Liver (tissue), 8 donors: ENCODE measurements at regions not wholly inside any gene's neighbourhood (a gene's known extent, or its start where the extent isn't known, plus 50 kb on each side); places are given as distances from the start of the nearest gene placed in this dataset.

Experiments
- DNase-seq: peaks from one replicate; pipeline ENCODE4 v3.0.0-alpha.2; 2017; ENCODE audit warnings: low spot score
- H3K27ac ChIP-seq, 2 donors: one replicate each; pipeline ENCODE4 v1.7.0; 2013; ENCODE audit warnings: inconsistent platforms in 2 of 2, low read length in 2 of 2, control low read depth in 1 of 2, low read depth in 1 of 2, mild to moderate bottlenecking in 1 of 2
- H3K27me3 ChIP-seq, 4 donors: one replicate each; pipeline versions ENCODE4 v1.6.1 to v1.7.0; 2013; ENCODE audit warnings: low read length in 3 of 4, inconsistent platforms in 1 of 4, mild to moderate bottlenecking in 1 of 4, moderate library complexity in 1 of 4; ENCODE audit not compliant: control insufficient read depth in 4 of 4, insufficient read depth in 4 of 4
- H3K36me3 ChIP-seq, 4 donors: one replicate each; pipeline versions ENCODE4 v1.6.1 to v1.7.0; 2013; ENCODE audit warnings: low read length in 3 of 4, mild to moderate bottlenecking in 3 of 4, low read depth in 1 of 4, moderate library complexity in 1 of 4; ENCODE audit not compliant: control insufficient read depth in 4 of 4, insufficient read depth in 3 of 4
- H3K4me1 ChIP-seq, 4 donors: one replicate each; pipeline versions ENCODE4 v1.6.1 to v1.7.0; 2013; ENCODE audit warnings: low read length in 3 of 4, mild to moderate bottlenecking in 3 of 4, moderate library complexity in 1 of 4; ENCODE audit not compliant: control insufficient read depth in 4 of 4, insufficient read depth in 4 of 4
- H3K4me3 ChIP-seq, 3 donors: one replicate each; pipeline versions ENCODE4 v1.6.1 to v1.7.0; 2013; ENCODE audit warnings: low read length in 3 of 3, control low read depth in 1 of 3, low read depth in 1 of 3, mild to moderate bottlenecking in 1 of 3
- H3K9ac ChIP-seq, 2 donors: one replicate each; pipeline ENCODE4 v1.7.0; 2013; ENCODE audit warnings: low read length in 2 of 2, mild to moderate bottlenecking in 2 of 2, moderate library complexity in 2 of 2, control low read depth in 1 of 2, low read depth in 1 of 2
- H3K9me3 ChIP-seq, 4 donors: one replicate each; pipeline versions ENCODE4 v1.6.1 to v1.7.0; 2013; ENCODE audit warnings: low read length in 3 of 4; ENCODE audit not compliant: control insufficient read depth in 4 of 4
- EGR1 ChIP-seq, 2 donors: IDR thresholded peaks; 2 replicates each; pipeline ENCODE4 v1.6.1; 2016 to 2018; ENCODE audit warnings: antibody characterized with exemption in 2 of 2, low read depth in 2 of 2
- FOXA1 ChIP-seq: IDR thresholded peaks from 2 replicates; pipeline ENCODE4 v1.6.1; 2016; ENCODE audit warnings: antibody characterized with exemption
- GABPA ChIP-seq, 2 donors: IDR thresholded peaks in 1 of 2; conservative IDR thresholded peaks in 1 of 2; 2 replicates each; pipeline ENCODE4 v1.6.1; 2016; ENCODE audit warnings: antibody characterized with exemption in 2 of 2, mild to moderate bottlenecking in 1 of 2, moderate library complexity in 1 of 2
- HNF4A ChIP-seq, 2 donors: conservative IDR thresholded peaks; 2 replicates each; pipeline ENCODE4 v1.6.1; 2016; ENCODE audit warnings: antibody characterized with exemption in 2 of 2, mild to moderate bottlenecking in 2 of 2
- HNF4G ChIP-seq: IDR thresholded peaks from 2 replicates; pipeline ENCODE4 v1.6.1; 2016; ENCODE audit warnings: antibody characterized with exemption
- JUND ChIP-seq, 2 donors: IDR thresholded peaks; 2 replicates each; pipeline ENCODE4 v1.6.1; 2016; ENCODE audit warnings: antibody characterized with exemption in 2 of 2
- NR2F2 ChIP-seq: IDR thresholded peaks from 2 replicates; pipeline ENCODE4 v1.6.1; 2016; ENCODE audit warnings: antibody characterized with exemption
- REST ChIP-seq: IDR thresholded peaks from 2 replicates; pipeline ENCODE4 v1.6.1; 2016; ENCODE audit warnings: antibody characterized with exemption, mild to moderate bottlenecking
- RXRA ChIP-seq, 2 donors: IDR thresholded peaks; 2 replicates each; pipeline ENCODE4 v1.6.1; 2017 to 2018; ENCODE audit warnings: antibody characterized with exemption in 2 of 2, mild to moderate bottlenecking in 1 of 2
- SP1 ChIP-seq: IDR thresholded peaks from 2 replicates; pipeline ENCODE4 v1.6.1; 2018; ENCODE audit warnings: antibody characterized with exemption, mild to moderate bottlenecking
- TAF1 ChIP-seq: conservative IDR thresholded peaks from 2 replicates; pipeline ENCODE4 v1.6.1; 2016; ENCODE audit warnings: antibody characterized with exemption, mild to moderate bottlenecking
- YY1 ChIP-seq: IDR thresholded peaks from 2 replicates; pipeline ENCODE4 v1.6.1; 2016; ENCODE audit warnings: antibody characterized with exemption, mild to moderate bottlenecking
- WGBS: extraction: QIAGEN DNeasy Blood & Tissue Kit; methylation state at CpG from one replicate; pipeline ENCODE4 v1.1.7; 2013; 5-methylcytosine and 5-hydroxymethylcytosine counted together
- TF ChIP-seq, protein P1 (sequence below): IDR thresholded peaks from 2 replicates; pipeline ENCODE4 v1.6.1; 2016; ENCODE audit warnings: antibody characterized with exemption
- TF ChIP-seq, protein P2 (sequence below): IDR thresholded peaks from 2 replicates; pipeline ENCODE4 v1.6.1; 2016; ENCODE audit warnings: antibody characterized with exemption
- TF ChIP-seq, protein P3 (sequence below): fragments of 150-350 bp; IDR thresholded peaks from 2 replicates; pipeline ENCODE4 v1.5.1; 2017; ENCODE audit warnings: improper control_type of control experiment, low read depth, low read length; ENCODE audit not compliant: missing input control
- donor health status: healthy.
- donor health status: healthy.
- donor health status: healthy.
- donor health status: healthy.
- donor health status: healthy.

GRCh38 chr1:172766462-172766861 is 107.6 kb downstream of the FASLG start:
- H3K9ac ChIP-seq = no peak overlapping the region
- no peaks in the 10 kb centered on the region for H3K36me3 ChIP-seq
- no peaks in the 10 kb centered on the region for H3K4me1 ChIP-seq
- no peak overlapping the region for H3K4me3 ChIP-seq
- TF ChIP-seq JUND (IDR thresholded peaks at IDR 0.05) (no peak), SP1 (no peak), HNF4G (no peak), REST (no peak), YY1 (no peak)
- TF ChIP-seq, protein P1, sequence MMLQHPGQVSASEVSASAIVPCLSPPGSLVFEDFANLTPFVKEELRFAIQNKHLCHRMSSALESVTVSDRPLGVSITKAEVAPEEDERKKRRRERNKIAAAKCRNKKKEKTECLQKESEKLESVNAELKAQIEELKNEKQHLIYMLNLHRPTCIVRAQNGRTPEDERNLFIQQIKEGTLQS = no peak
- TF ChIP-seq, protein P2, sequence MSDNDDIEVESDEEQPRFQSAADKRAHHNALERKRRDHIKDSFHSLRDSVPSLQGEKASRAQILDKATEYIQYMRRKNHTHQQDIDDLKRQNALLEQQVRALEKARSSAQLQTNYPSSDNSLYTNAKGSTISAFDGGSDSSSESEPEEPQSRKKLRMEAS = no peak
- DNase-seq = no peak
- no peaks in the 10 kb centered on the region for H3K9me3 ChIP-seq
- no peaks in the 10 kb centered on the region for H3K27me3 ChIP-seq
- H3K27ac ChIP-seq = no peak overlapping the region
- 88% methylated on average over 4 of the region's 4 CpGs for WGBS

GRCh38 chr1:172770071-172770470 is 111.2 kb downstream of the FASLG start:
- no peak overlapping the region for H3K27ac ChIP-seq
- TF ChIP-seq GABPA (IDR thresholded peaks at IDR 0.05 in 1 of 2, conservative IDR thresholded peaks at IDR 0.05 in 1 of 2) (no peak), HNF4G (no peak), RXRA (IDR thresholded peaks at IDR 0.05) (no peak), NR2F2 (no peak), FOXA1 (no peak), EGR1 (IDR thresholded peaks at IDR 0.05; ENCODE audit: low read depth in 2 of 2) (no peak), TAF1 (no peak), JUND (IDR thresholded peaks at IDR 0.05) (no peak), SP1 (no peak), HNF4A (conservative IDR thresholded peaks at IDR 0.05) (no peak), YY1 (no peak)
- TF ChIP-seq, protein P3, sequence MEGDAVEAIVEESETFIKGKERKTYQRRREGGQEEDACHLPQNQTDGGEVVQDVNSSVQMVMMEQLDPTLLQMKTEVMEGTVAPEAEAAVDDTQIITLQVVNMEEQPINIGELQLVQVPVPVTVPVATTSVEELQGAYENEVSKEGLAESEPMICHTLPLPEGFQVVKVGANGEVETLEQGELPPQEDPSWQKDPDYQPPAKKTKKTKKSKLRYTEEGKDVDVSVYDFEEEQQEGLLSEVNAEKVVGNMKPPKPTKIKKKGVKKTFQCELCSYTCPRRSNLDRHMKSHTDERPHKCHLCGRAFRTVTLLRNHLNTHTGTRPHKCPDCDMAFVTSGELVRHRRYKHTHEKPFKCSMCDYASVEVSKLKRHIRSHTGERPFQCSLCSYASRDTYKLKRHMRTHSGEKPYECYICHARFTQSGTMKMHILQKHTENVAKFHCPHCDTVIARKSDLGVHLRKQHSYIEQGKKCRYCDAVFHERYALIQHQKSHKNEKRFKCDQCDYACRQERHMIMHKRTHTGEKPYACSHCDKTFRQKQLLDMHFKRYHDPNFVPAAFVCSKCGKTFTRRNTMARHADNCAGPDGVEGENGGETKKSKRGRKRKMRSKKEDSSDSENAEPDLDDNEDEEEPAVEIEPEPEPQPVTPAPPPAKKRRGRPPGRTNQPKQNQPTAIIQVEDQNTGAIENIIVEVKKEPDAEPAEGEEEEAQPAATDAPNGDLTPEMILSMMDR = no peak
- TF ChIP-seq, protein P1 = no peak

More at GRCh38 chr1:172770071-172770470, 111.2 kb downstream of the FASLG start:
- Histone ChIP-seq H3K9ac (no peak overlapping the region), H3K27me3 (no peaks in the 10 kb centered on the region), H3K4me1 (no peaks in the 10 kb centered on the region), H3K36me3 (no peaks in the 10 kb centered on the region), H3K4me3 (no peak overlapping the region), H3K9me3 (no peaks in the 10 kb centered on the region)
- 66% methylated on average over 1 of the region's 1 CpG for WGBS
- DNase-seq = no peak
